ENCODE measurements at regions not wholly inside any gene's neighbourhood (a gene's known extent, or its start where the extent isn't known, plus 50 kb on each side); places are given as distances from the start of the nearest gene placed in this dataset.

GRCh38 chr5:72558046-72558336 lies 50.8 kb upstream of the ZNF366 start:
- TF ChIP-seq CTCF (conservative IDR thresholded peaks at IDR 0.05; ENCODE audit: low read depth, low read length) = no peak
- H3K4me3 ChIP-seq (ENCODE audit: low read length) = no peak overlapping the region
- no peak for DNase-seq (ENCODE audit: low read depth)

DNA sequence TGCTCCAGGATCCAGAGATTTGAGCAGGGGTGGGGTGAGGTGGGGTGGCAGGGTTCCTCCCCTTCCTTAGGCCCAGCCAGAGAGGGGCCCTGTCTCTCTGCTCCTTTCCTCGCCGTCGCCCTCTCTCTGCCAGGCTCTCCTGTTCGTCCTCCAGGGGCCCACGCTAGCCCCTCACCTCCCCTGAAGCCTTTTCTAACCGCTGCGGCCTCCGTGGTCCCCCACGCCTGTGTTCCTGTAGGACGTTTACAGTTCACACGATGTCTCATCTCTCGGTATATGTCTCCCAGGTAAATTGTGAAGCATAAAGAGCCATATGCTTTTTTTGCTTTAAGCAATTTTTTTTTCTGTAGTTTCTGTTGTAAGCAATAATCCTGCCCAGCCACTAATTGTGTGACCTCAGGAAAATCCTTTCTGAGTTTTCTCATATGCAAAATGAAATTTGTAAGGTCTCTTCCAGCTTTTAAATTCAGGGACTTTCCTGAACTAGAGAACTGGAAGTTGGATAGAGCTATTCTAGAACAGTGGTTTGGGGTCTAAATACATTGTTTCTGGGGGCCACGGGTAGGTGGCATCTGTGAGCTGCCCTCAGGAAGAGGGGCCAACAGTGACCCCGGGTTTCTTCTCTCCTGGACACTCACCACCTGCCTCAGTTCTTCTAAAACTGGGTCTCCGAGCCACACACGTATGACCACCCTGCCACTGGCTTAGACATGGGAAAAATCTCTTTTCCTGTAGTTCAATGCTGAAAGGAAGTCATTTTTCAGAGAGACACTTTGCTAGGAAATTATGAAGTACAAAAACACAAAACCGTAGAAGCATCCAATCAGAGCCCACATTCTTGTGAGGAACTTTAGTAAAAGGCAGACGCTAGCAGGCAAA lies 50.2 kb upstream of the ZNF366 start:
- no peak for DNase-seq (ENCODE audit: low read depth)
- TF ChIP-seq CTCF (conservative IDR thresholded peaks at IDR 0.05; ENCODE audit: low read depth, low read length) = no peak
- peak overlapping the region; percentile 37 for H3K4me3 ChIP-seq (ENCODE audit: low read length)
